GM21390 (cell line): ENCODE measurements at regions not wholly inside any gene's neighbourhood (a gene's known extent, or its start where the extent isn't known, plus 50 kb on each side); places are given as distances from the start of the nearest gene placed in this dataset.

ENCODE experiments used
- ATAC-seq: cut with Tn5 transposase; IDR thresholded peaks from one replicate; pipeline ENCODE4 v1.9.1; 2021; ENCODE audit not compliant: unreplicated experiment

GRCh38 chr10:128487517-128487916, 361.3 kb upstream of the MKI67 start:
- ATAC-seq = no peak

DNA sequence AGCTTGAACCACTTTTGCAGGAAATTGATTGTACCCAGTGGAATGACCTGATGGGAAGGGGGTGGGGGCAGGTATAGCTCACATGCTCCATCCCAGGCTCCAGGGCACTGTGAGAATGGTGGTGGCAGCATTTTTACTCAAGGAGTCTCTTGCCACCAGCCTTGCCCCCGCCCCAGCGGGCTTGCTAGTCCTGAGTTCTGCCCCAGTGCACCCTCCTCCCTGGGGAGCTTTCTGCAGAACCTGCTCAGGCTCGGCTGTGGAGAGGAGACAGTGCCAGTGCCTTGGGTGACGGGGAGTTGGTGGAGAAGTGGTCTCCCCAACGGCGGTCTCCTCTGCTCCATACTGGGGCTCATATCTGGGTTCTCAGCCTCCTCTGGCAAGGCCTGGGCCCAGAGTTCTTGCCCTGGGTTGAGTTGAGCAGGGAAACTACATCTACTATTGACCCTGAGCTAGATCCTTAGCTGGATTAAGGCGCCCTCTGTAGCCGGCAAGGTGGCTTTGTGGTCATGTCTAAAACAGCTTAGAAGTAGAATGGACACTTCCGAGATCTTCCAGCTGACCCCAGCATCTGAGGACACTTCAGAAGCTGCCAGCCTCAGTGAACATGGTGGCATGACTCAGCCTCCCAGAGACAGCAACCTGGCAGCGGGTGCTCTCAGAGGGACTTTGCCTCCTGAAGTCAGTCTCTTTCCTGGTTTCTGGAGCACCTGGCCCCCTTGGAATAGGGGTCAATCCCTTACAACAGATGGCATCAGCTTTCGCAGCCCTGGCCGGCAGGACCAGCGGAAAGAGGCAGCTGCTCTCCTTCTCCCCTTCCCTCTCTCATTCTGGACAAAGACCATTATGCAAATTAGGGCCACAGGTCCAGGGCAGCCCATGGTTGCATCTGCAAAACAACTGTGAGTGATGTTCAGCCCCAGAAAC, 363.4 kb upstream of the MKI67 start:
- ATAC-seq = no peak

- ATAC-seq = no peak
Measured at GRCh38 chr10:128491686-128492085, 365.5 kb upstream of the MKI67 start.

DNA sequence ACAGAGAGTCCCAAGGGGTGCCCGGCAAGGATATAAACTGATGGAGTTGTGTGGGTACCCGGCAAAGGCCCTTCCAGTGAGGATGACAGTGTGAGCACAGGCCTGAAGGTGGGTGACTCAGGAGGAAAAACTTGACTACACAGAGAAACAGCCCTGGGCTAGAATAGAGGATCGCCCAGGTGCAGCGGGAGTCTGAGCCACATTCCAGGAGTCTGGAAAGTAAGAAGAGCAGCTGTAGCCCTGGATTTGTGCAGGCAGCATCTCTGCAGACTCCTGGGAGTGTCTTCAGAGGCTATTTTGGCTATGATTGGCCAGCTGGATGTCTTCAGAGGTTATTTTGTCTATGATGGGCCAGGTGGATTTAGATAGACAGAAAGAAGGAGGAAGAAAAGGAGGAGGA, 367.6 kb upstream of the MKI67 start:
- ATAC-seq = no peak

- ATAC-seq = no peak
Measured at GRCh38 chr10:128494665-128495064, 368.4 kb upstream of the MKI67 start.

- no peak for ATAC-seq
Measured at GRCh38 chr10:128497660-128498377, 371.6 kb upstream of the MKI67 start.

GRCh38 chr10:128498378-128498730, 372.1 kb upstream of the MKI67 start:
- no peak for ATAC-seq

DNA sequence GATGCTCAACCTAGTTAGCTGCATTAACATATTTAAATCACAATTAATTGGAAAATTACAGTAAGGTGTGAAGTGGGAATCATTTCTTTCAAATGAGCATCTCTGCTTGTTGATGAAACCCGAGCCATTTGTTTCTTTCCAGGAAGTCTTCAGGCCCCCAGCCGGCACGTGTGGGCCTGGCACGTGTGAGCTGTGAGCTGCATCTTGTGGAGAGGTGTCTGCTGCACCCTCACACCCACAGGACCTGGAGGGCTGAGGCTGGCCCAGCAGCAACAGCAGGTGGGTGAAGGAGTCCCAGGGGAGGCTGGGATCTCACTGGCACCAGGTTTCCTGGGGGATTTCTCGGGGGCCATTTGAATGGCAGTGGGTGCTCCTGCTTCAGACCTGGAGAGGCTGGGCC, 372.5 kb upstream of the MKI67 start:
- ATAC-seq = no peak

GRCh38 chr10:128499486-128499885, 373.3 kb upstream of the MKI67 start:
- no peak for ATAC-seq

DNA sequence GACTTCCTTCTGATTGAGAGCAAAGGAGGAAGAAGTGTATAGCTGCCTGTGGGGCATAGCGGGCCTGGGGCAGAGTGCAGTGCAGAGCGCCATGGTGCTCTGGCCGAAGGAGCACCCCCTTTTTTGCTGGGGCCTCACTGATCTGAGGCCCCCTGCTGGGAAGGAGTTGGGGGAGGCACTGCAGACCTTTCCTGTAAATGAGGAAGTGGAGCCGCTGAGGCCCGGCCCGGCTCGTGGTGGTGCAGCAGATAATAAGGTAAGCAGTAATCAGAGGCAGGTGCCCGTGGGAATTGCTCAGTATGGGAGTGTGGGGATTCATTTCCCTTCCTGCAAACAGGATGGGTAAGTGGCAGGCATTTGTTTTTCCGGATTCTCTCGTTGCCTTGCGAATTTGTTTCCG, 373.7 kb upstream of the MKI67 start:
- ATAC-seq = no peak

DNA sequence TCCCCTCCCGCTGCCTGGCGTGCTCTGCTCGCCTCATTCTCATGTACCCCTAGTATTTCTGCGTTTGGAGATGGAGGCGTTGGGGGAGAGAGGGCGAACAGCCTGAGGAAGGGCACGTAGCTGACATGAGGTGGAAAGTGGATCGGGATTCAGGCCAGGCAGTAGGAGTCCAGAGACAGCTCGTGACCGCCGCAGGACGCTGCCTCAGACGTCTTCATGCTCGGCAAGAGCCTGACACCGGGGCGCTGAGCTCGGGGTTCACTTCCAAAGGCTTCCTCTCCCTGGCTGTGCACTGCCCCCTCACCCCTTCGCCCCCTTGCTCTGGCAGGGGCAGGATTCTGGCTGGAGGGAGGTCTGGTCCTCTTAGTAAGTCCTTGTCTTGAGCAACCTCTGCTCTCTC, 374.4 kb upstream of the MKI67 start:
- no peak for ATAC-seq

DNA sequence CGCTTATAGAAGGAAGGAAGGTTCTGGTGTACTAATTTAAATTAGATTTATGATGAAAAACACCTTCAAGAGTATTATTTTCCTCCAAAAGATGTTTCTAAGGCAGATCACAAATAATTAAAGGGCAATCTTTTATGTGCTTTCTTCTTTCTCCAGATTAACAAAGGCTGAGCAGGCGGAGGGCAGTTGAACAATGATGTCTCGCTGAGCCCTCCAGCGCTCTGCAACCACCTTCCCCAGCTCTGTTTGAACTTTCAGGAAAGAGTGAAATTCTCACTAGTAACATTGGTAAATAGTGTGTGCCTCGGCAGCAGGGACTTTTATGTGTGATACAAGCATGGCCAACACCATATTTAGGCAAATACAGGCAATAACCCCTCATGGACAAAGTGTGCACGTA, 379.1 kb upstream of the MKI67 start:
- ATAC-seq = no peak

- ATAC-seq = no peak
Measured at GRCh38 chr10:128506423-128506822, 380.2 kb upstream of the MKI67 start.

DNA sequence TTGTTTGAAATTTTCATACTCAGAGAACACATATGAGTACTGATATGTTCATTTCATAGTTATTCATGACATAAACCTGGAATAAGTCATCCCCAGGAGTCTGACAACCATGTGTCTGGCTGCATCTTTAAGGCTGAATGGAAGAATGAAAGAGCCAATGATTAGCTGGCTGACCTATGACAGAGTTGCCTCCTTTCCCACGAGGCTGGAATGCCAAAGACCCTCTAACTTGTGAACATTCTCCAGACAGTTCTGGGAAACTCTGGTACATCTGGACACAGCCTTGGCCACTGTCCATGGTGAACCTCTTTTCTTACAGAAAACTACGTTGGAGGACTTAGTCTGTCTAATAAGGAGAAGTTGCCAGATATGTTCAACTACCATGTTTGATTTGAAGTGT, 380.8 kb upstream of the MKI67 start:
- no peak for ATAC-seq

GRCh38 chr10:128511284-128511683, 385.1 kb upstream of the MKI67 start:
- ATAC-seq = no peak

DNA sequence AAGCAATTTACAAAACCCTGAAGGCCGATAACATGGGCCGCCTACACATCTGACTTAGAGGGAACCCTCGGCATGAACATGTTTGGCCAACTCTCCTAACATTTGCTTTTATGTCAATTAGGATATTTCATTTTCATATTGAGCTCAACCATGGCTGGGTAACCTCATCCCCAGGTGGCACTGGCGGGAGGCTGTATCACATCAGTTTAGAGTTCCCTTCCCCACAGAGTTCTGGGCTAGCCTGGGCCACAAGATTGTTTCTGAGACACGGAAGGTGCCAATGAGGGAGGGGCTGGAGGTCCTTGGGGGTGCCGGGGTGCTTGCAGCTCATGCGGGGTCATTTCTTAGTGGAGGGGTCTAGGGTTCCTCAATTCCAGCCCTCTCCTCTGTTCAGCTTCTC, 386.5 kb upstream of the MKI67 start:
- ATAC-seq = no peak

DNA sequence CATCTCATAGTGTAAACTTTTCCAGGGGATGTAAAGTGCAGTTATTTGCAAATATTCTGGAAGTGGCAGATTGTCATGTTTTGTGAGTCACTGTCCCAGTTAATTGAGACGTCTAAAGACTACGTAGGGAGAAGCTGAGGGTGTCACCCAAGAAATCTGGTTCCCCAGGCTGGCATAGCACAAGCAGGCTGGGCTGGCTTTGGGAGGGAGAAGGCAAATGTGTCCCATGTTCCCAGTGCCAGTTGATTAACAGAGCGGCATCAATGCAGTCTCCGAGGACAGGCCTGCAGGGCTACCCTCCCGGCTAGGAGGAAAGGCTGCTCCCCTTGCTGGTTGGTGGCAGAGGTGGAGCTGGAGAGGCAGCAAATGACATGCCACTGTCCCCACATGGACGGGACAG, 388.3 kb upstream of the MKI67 start:
- no peak for ATAC-seq

- ATAC-seq = no peak
Measured at GRCh38 chr10:128516180-128516579, 390.0 kb upstream of the MKI67 start.

- ATAC-seq = no peak
Measured at GRCh38 chr10:128517167-128517566, 390.9 kb upstream of the MKI67 start.

DNA sequence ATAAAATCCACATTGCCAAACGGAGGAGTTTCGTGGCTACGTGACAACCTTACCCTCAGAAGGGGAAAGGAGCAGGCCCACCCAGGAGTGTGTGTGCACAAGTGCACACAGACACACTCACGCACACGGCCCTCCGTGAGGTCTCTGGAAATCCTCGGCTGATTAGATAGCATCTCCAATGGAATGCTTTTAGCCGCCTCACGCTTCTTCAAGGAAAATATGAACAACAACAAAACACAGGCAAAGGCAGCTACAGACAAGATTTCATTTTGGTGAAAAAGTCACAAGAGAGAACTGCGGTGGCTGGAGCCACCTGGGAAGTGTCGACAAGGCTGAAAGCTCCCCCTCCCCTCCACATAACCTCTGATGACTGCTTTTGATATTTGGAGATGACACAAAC, 391.8 kb upstream of the MKI67 start:
- ATAC-seq = no peak

DNA sequence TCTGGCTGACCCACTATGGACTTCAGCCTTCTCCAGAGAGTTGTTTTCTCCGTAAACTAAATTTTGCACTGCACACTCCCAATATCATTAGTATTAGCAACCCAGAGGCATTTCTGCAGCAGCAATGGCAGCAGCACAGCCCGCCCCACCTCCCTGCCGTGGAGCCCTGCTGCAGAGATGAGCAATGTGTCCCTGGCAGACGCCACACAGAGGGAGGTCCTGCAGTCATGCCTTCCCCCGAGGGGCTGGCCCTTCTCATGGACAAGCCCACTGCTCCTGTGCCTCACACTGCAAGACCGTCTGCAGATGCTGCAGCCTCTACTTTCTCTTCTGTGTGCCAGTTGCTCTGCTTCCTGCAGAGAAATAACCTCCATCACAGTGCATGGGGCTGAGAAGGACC, 393.4 kb upstream of the MKI67 start:
- ATAC-seq = no peak

GRCh38 chr10:128520211-128520815, 394.1 kb upstream of the MKI67 start:
- ATAC-seq = no peak
